GM12878 (cell line): ENCODE measurements at regions not wholly inside any gene's neighbourhood (a gene's known extent, or its start where the extent isn't known, plus 50 kb on each side); places are given as distances from the start of the nearest gene placed in this dataset.
A peak's percentile ranks its signal among the peaks of the same experiment; 100 is the strongest.

ENCODE experiments used
- E2F8 ChIP-seq: fragments of 450-650 bp; IDR thresholded peaks from 2 replicates; pipeline ENCODE4 v1.6.1; 2018; ENCODE audit warnings: mild to moderate bottlenecking, low read depth, moderate library complexity; ENCODE audit not compliant: partially characterized antibody
- EGR1 ChIP-seq, 2 experiments: IDR thresholded peaks; 1 replicate in 1 of 2; 2 replicates in 1 of 2; pipeline ENCODE4 v1.6.1; 2011 to 2012; ENCODE audit warnings: low read depth in 2 of 2, low read length in 2 of 2, borderline replicate concordance in 1 of 2, mild to moderate bottlenecking in 1 of 2, moderate library complexity in 1 of 2
- IRF5 ChIP-seq: fragments of 450-650 bp; IDR thresholded peaks from 2 replicates; pipeline ENCODE4 v1.6.1; 2017; ENCODE audit warnings: borderline replicate concordance
- MEF2A ChIP-seq: IDR thresholded peaks from 2 replicates; pipeline ENCODE4 v1.6.1; 2011; ENCODE audit warnings: low read depth, mild to moderate bottlenecking, low read length, moderate library complexity; ENCODE audit not compliant: insufficient read depth
- MXI1 ChIP-seq: fragments of 150-350 bp; IDR thresholded peaks from 2 replicates; pipeline ENCODE4 v1.6.1; 2011; ENCODE audit warnings: low read depth, mild to moderate bottlenecking, inconsistent platforms, low read length, improper control_type of control experiment
- NFYA ChIP-seq: IDR thresholded peaks from 2 replicates; pipeline ENCODE4 v1.6.1; 2011; ENCODE audit warnings: low read depth, mild to moderate bottlenecking, low read length, improper control_type of control experiment, borderline replicate concordance
- PAX8 ChIP-seq: fragments of 450-650 bp; IDR thresholded peaks from 2 replicates; pipeline ENCODE4 v1.6.1; 2017; ENCODE audit warnings: mild to moderate bottlenecking, moderate library complexity
- PKNOX1 ChIP-seq: fragments of 450-650 bp; IDR thresholded peaks from 2 replicates; pipeline ENCODE4 v1.6.1; 2016; ENCODE audit warnings: mild to moderate bottlenecking
- POLR2A ChIP-seq: IDR thresholded peaks from 2 replicates; pipeline ENCODE4 v1.6.1; 2011; ENCODE audit warnings: low read depth, mild to moderate bottlenecking, low read length
- SP1 ChIP-seq: IDR thresholded peaks from one replicate; pipeline ENCODE4 v1.6.1; 2011; ENCODE audit warnings: low read depth, low read length
- SPI1 ChIP-seq: IDR thresholded peaks from 2 replicates; pipeline ENCODE4 v1.6.1; 2011; ENCODE audit warnings: low read depth, mild to moderate bottlenecking, low read length, moderate library complexity, borderline replicate concordance; ENCODE audit not compliant: insufficient read depth
- SREBF1 ChIP-seq: IDR thresholded peaks from 2 replicates; pipeline ENCODE4 v1.6.1; 2012; ENCODE audit warnings: mild to moderate bottlenecking, low read length
- SUZ12 ChIP-seq: fragments of 200-600 bp; sonication (generic); IDR thresholded peaks from one replicate; pipeline ENCODE4 v1.6.1; 2018; ENCODE audit warnings: antibody characterized with exemption, mild to moderate bottlenecking; ENCODE audit not compliant: unreplicated experiment
- YY1 ChIP-seq: IDR thresholded peaks from 2 replicates; pipeline ENCODE4 v1.6.1; 2011; ENCODE audit warnings: low read depth, mild to moderate bottlenecking, low read length

GRCh38 chr20:9912858-9913434, 74.1 kb upstream of the PAK5 start (continued):
- TF ChIP-seq POLR2A (no peak), NFYA (no peak), SREBF1 (no peak), MXI1 (no peak), MEF2A (no peak), PKNOX1 (no peak), SPI1 (no peak), PAX8 (no peak), SUZ12 (no peak), SP1 (no peak), EGR1 (IDR thresholded peaks at IDR 0.05; ENCODE audit: borderline replicate concordance in 1 of 2, low read depth in 2 of 2, low read length in 2 of 2) (no peak), IRF5 (no peak), YY1 (0 out of 2 replicates have a peak, but pooled peaks have one; percentile 12), E2F8 (no peak)
- TF ChIP-seq, all 136 proteins: peak for 4
